ENCODE measurements at regions not wholly inside any gene's neighbourhood (a gene's known extent, or its start where the extent isn't known, plus 50 kb on each side); places are given as distances from the start of the nearest gene placed in this dataset.

DNA sequence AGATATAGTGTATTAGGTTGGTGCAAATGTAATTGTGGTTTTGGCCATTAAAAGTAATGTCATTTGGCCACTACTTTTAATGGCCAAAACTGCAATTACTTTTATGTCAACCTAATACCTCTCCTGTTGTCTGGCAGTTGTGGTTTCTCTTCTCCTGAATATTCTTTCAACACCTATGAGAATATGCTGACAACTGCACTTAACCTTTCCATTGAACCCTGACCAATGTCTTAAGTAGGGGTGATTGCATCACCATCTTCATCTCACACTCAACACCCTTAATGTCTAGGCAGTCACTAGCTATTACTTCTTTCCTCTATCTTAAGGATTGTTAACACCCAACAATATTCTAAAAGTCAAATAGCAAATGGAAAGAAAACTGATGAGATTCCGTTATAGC, 200.5 kb upstream of the HSF2 start:
- TF ChIP-seq POLR2AphosphoS5 (IDR thresholded peaks at IDR 0.05; ENCODE audit: low read depth) (no peak), CTCF (IDR thresholded peaks at IDR 0.05; ENCODE audit: insufficient read depth, low read length) (no peak), SPI1 (IDR thresholded peaks at IDR 0.05; ENCODE audit: borderline replicate concordance, low read depth) (no peak)
